ENCODE measurements at regions not wholly inside any gene's neighbourhood (a gene's known extent, or its start where the extent isn't known, plus 50 kb on each side); places are given as distances from the start of the nearest gene placed in this dataset.

DNA sequence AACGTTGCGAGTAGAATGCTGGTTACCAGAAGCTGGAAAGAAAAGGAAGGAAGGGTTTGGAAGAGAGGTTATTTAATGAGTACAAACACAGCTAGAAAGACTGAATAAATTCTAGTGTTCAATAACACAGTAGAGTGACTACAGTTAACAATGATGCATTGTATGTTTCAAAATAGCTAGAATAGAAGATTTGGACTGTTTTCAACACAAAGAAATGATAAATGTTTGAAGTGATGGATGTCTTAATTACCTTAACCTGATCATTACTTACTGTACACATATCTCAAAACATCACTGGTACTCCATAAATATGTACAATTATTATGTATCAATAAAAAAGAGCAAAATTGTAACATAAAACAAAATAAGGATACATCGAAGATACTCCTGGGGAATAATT, 1221.8 kb upstream of the SEL1L start:
- WGBS (ENCODE audit: insufficient coverage): no CpG with 5 or more reads among the region's 3 CpGs
- no peak overlapping the region for H3K4me2 ChIP-seq (replicated peaks; ENCODE audit: extremely low read depth, low read length, poor library complexity, severe bottlenecking)
- no peaks in the 10 kb centered on the region for H3K79me2 ChIP-seq (ENCODE audit: insufficient read depth, low read length)
- Mint-ChIP-seq H3K36me3 (no peaks in the 10 kb centered on the region), H3K27ac (no peak overlapping the region), H3K27me3 (ENCODE audit: low read depth in 3 of 3) (peaks cover 0 to 2% (median 2%) of the 10 kb centered on the region in 3 donors), H3K9me3 (peaks cover 0 to 3% (median 2%) of the 10 kb centered on the region in 7 donors), H3K4me1 (no peaks in the 10 kb centered on the region), H3K4me3 (no peak overlapping the region)
- H2AFZ ChIP-seq (ENCODE audit: insufficient read depth, low read depth, low read length, poor library complexity, severe bottlenecking): no peak overlapping the region
- no peak overlapping the region for H3K9ac ChIP-seq (ENCODE audit: insufficient read depth, low read length, poor library complexity, severe bottlenecking)
- intact Hi-C loops (cut with micrococcal nuclease): no loop called here
- no peaks in the 10 kb centered on the region for H3K27me3 ChIP-seq (ENCODE audit: control insufficient read depth in 2 of 2, insufficient read depth in 2 of 2, low read length in 2 of 2)
- H3K4me1 ChIP-seq (ENCODE audit: control insufficient read depth in 1 of 2, insufficient read depth in 2 of 2, low read length in 2 of 2): no peaks in the 10 kb centered on the region
- no peak for TF ChIP-seq CTCF (IDR thresholded peaks at IDR 0.05)
- H3K4me3 ChIP-seq (replicated peaks in 1 of 3; ENCODE audit: low read depth in 2 of 3, low read length in 3 of 3): no peak overlapping the region
- no peak overlapping the region for H3K27ac ChIP-seq (ENCODE audit: low read depth in 1 of 2, low read length in 2 of 2)
- H3K9me3 ChIP-seq (replicated peaks in 1 of 2; ENCODE audit: control insufficient read depth in 1 of 2, insufficient read depth in 1 of 2, low read length in 2 of 2): peaks cover 0 to 5% of the 10 kb centered on the region in 2 donors
- no peaks in the 10 kb centered on the region for H4K20me1 ChIP-seq (ENCODE audit: insufficient read depth, low read length)
- no peak for DNase-seq
- H3K36me3 ChIP-seq (replicated peaks in 1 of 2; ENCODE audit: control insufficient read depth in 1 of 2, insufficient read depth in 2 of 2, low read length in 2 of 2): no peaks in the 10 kb centered on the region

DNA sequence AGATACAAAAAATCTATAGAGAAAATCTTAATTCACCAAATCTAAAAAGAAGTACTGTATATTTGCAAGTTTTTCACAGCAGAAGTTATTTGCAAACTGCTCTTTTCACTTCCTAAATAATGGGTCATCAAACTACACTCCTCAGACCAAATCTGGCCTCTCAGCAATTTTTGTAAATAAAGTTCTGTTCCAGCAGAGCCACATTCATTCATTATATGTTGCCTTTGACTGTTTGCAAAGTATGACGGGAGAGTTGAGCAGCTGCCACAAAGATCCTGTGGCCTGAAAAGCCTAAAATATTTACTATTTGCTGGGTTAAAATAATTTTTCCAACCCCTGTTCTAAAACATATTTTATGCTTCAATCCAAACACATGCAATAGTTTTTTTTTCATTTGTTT, 1222.3 kb upstream of the SEL1L start:
- H3K27me3 Mint-ChIP-seq (ENCODE audit: low read depth in 3 of 3): peaks cover 0 to 2% (median 2%) of the 10 kb centered on the region in 3 donors
- H3K27me3 ChIP-seq (ENCODE audit: control insufficient read depth in 2 of 2, insufficient read depth in 2 of 2, low read length in 2 of 2): no peaks in the 10 kb centered on the region
- H4K20me1 ChIP-seq (ENCODE audit: insufficient read depth, low read length): no peaks in the 10 kb centered on the region
- peaks cover 0 to 3% (median 2%) of the 10 kb centered on the region in 7 donors for H3K9me3 Mint-ChIP-seq
- no peaks in the 10 kb centered on the region for H3K4me1 Mint-ChIP-seq
- no peaks in the 10 kb centered on the region for H3K36me3 Mint-ChIP-seq
- no peak for DNase-seq
- intact Hi-C loops (cut with micrococcal nuclease): no loop called here
- no peak overlapping the region for H3K4me3 ChIP-seq (replicated peaks in 1 of 3; ENCODE audit: low read depth in 2 of 3, low read length in 3 of 3)
- no peak for TF ChIP-seq CTCF (IDR thresholded peaks at IDR 0.05)
- no peak overlapping the region for H3K4me3 Mint-ChIP-seq
- H3K27ac ChIP-seq (ENCODE audit: low read depth in 1 of 2, low read length in 2 of 2): no peak overlapping the region
- no peak overlapping the region for H3K4me2 ChIP-seq (replicated peaks; ENCODE audit: extremely low read depth, low read length, poor library complexity, severe bottlenecking)
- no peak overlapping the region for H3K27ac Mint-ChIP-seq
- H3K79me2 ChIP-seq (ENCODE audit: insufficient read depth, low read length): no peaks in the 10 kb centered on the region
- WGBS (ENCODE audit: insufficient coverage): no CpG with 5 or more reads among the region's 1 CpG
- H2AFZ ChIP-seq (ENCODE audit: insufficient read depth, low read depth, low read length, poor library complexity, severe bottlenecking): no peak overlapping the region
- peaks cover 0 to 5% of the 10 kb centered on the region in 2 donors for H3K9me3 ChIP-seq (replicated peaks in 1 of 2; ENCODE audit: control insufficient read depth in 1 of 2, insufficient read depth in 1 of 2, low read length in 2 of 2)
- H3K9ac ChIP-seq (ENCODE audit: insufficient read depth, low read length, poor library complexity, severe bottlenecking): no peak overlapping the region
- no peaks in the 10 kb centered on the region for H3K36me3 ChIP-seq (replicated peaks in 1 of 2; ENCODE audit: control insufficient read depth in 1 of 2, insufficient read depth in 2 of 2, low read length in 2 of 2)
- H3K4me1 ChIP-seq (ENCODE audit: control insufficient read depth in 1 of 2, insufficient read depth in 2 of 2, low read length in 2 of 2): no peaks in the 10 kb centered on the region

Measured in CD14-positive monocyte (primary cell).